HG03060 (cell line): ENCODE measurements at regions not wholly inside any gene's neighbourhood (a gene's known extent, or its start where the extent isn't known, plus 50 kb on each side); places are given as distances from the start of the nearest gene placed in this dataset.

ENCODE experiments used
- ATAC-seq: cut with Tn5 transposase; IDR thresholded peaks from one replicate; pipeline ENCODE4 v1.9.1; 2021; ENCODE audit warnings: low read depth, moderate number of reproducible peaks; ENCODE audit not compliant: unreplicated experiment

- ATAC-seq = no peak
Observed at GRCh38 chr13:40315416-40316064, 350.9 kb downstream of the FOXO1 start.

GRCh38 chr13:40316301-40316700, 350.1 kb downstream of the FOXO1 start:
- ATAC-seq = no peak

- ATAC-seq = no peak
Observed at GRCh38 chr13:40317980-40318327, 348.5 kb downstream of the FOXO1 start.

- no peak for ATAC-seq
Observed at GRCh38 chr13:40318366-40318765, 348.1 kb downstream of the FOXO1 start.

- no peak for ATAC-seq
Observed at GRCh38 chr13:40319699-40320579, 346.5 kb downstream of the FOXO1 start.

- no peak for ATAC-seq
Observed at GRCh38 chr13:40328091-40328490, 338.4 kb downstream of the FOXO1 start.

GRCh38 chr13:40329781-40330485, 336.5 kb downstream of the FOXO1 start:
- no peak for ATAC-seq

- no peak for ATAC-seq
Observed at GRCh38 chr13:40330950-40331349, 335.5 kb downstream of the FOXO1 start.

- no peak for ATAC-seq
Observed at GRCh38 chr13:40331802-40332201, 334.6 kb downstream of the FOXO1 start.

GRCh38 chr13:40333226-40333625, 333.2 kb downstream of the FOXO1 start:
- ATAC-seq = no peak

- ATAC-seq = no peak
Observed at GRCh38 chr13:40334031-40334430, 332.4 kb downstream of the FOXO1 start.

GRCh38 chr13:40334616-40335015, 331.8 kb downstream of the FOXO1 start:
- ATAC-seq = no peak

- ATAC-seq = no peak
Observed at GRCh38 chr13:40336228-40337221, 329.9 kb downstream of the FOXO1 start.

GRCh38 chr13:40337651-40338050, 328.8 kb downstream of the FOXO1 start:
- no peak for ATAC-seq

- no peak for ATAC-seq
Observed at GRCh38 chr13:40338217-40338616, 328.2 kb downstream of the FOXO1 start.

- no peak for ATAC-seq
Observed at GRCh38 chr13:40340368-40341095, 325.9 kb downstream of the FOXO1 start.

- ATAC-seq = no peak
Observed at GRCh38 chr13:40341096-40341471, 325.4 kb downstream of the FOXO1 start.

GRCh38 chr13:40341501-40341900, 324.9 kb downstream of the FOXO1 start:
- no peak for ATAC-seq

GRCh38 chr13:40342461-40342860, 324.0 kb downstream of the FOXO1 start:
- no peak for ATAC-seq

GRCh38 chr13:40342901-40343300, 323.5 kb downstream of the FOXO1 start:
- no peak for ATAC-seq
